C1 segment of cervical spinal cord (tissue), 14 donors: ENCODE measurements at regions not wholly inside any gene's neighbourhood (a gene's known extent, or its start where the extent isn't known, plus 50 kb on each side); places are given as distances from the start of the nearest gene placed in this dataset.

ENCODE experiments used
- DNase-seq, 14 donors: peaks; one replicate each; lab custom pipeline; 2025; lab: John Stamatoyannopoulos, UW

DNA sequence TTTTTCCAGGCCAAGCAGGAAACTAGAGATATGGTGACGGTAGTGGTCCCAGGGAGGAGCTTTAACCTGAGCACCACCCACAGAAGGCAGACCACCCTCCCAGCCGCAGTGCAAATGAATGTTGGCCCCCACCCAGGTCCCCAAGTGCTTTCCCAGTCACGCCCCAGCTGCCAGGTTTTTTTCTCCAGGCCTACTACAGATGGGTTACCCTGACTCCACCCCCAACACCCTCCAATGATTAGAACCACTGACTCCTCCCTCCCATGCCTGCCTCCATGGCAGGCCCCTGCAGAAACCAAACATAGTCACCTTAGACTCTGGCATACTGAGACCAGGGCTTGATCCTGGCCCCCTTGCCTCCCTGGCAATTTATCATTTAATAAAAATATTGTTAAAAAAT, 58.7 kb upstream of the CHST1 start:
- DNase-seq = no peak

DNA sequence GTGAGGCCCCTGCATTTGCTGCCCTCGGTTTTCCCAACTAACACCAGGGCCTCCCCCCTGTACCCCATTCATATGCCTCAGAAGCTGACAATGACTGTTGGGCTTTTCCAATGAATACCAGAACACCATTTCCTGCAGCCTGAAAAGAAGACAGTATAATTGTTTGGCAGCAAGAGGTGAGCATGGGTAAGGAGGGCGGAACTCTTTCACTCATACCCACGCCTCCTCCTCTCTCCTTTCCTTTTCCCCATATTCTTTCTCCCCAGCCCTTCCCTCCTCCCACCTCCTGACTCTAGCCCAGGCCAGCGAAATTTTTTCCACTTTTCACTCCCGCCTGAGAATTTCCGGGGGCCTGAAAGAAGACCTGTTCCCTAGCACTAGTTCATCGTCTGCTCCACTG, 58.0 kb upstream of the CHST1 start:
- DNase-seq = no peak

DNA sequence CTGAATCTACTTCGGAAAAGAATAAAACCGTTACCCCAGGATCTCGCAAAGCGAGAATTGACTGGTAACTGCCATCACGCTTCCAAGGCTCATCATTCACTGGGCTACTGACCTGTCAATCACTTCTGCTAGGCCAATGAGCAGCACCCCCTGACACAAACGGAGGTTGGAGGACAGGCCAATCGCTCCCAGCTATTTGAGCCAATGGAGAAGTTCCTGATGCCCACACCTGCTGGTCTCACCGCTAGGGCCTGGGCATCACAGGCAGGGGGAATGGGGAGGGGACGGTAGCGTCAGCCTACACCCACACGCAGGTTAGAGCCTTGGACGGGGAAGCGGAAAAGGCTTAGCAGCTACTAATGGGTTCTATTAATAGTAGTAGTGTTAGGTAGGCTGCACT, 56.7 kb upstream of the CHST1 start:
- no peak for DNase-seq

DNA sequence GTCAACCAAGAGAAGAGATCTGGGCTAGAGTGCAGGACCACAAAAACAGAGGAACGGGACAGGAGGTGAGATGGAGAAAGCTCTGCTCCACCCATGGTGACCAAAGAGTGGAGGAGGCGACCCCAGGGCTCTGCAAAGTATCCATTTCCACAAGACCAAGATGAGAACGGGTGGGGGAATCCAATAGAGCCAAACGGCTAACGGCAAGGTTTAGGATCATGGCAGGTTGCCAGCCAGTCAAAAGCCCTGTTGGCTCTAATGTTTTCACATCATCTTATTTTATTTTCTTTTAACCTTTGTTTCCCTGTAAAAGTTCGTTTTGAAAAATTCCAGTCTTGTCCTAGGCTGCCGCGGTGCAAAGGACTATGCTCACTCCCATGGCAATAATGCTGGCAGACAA, 52.1 kb upstream of the CHST1 start:
- DNase-seq = no peak

DNA sequence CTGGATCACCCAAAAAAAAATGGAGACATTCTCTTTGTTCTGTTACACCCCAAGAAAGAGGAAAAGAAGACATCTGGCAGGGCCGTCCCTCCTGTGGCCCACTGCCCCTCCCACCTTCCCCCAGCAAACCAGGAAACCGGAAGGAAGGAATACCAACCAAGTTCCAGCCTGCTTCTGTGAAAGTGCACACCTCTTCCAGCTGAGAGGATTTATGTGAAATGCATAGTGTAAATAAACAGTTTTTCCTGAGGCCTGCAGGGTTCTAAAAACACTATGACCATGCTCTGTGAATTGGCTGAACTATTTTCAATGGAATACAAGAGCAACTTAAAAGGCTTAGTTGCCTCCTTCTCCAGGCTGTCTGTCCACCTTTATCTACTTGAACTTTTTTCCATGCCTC, 50.0 kb upstream of the CHST1 start:
- DNase-seq = no peak
